SK-N-DZ (cell line): ENCODE measurements at regions not wholly inside any gene's neighbourhood (a gene's known extent, or its start where the extent isn't known, plus 50 kb on each side); places are given as distances from the start of the nearest gene placed in this dataset.
A peak's percentile ranks its signal among the peaks of the same experiment; 100 is the strongest.
"Not testable (repeated sequence)": the region's sequence is repeated elsewhere in the genome, so short reads cannot be mapped to it uniquely, and the experiment has no call there.

Source experiments
- DNase-seq: peaks from one replicate; pipeline ENCODE4 v3.0.0-alpha.2; 2015; ENCODE audit warnings: low spot score

GRCh38 chr12:75944097-75944904 lies 87.3 kb downstream of the PHLDA1 start:
- no peak for DNase-seq

GRCh38 chr12:75943730-75944096 lies 87.9 kb downstream of the PHLDA1 start:
- no peak for DNase-seq

GRCh38 chr12:75941661-75942060 lies 89.9 kb downstream of the PHLDA1 start:
- DNase-seq = not testable (repeated sequence)

GRCh38 chr12:75939016-75939642 lies 92.4 kb downstream of the PHLDA1 start:
- DNase-seq = no peak

GRCh38 chr12:75938189-75938588 lies 93.4 kb downstream of the PHLDA1 start:
- DNase-seq = peak; percentile 71

- no peak for DNase-seq
Measured at GRCh38 chr12:75937486-75937885, 94.1 kb downstream of the PHLDA1 start.

- DNase-seq = no peak
Measured at GRCh38 chr12:75936515-75937440, 94.8 kb downstream of the PHLDA1 start.

GRCh38 chr12:75935539-75936242 lies 95.9 kb downstream of the PHLDA1 start:
- DNase-seq = no peak

- DNase-seq = no peak
Measured at GRCh38 chr12:75933101-75933500, 98.5 kb downstream of the PHLDA1 start.

GRCh38 chr12:75932241-75932640 lies 99.3 kb downstream of the PHLDA1 start:
- DNase-seq = no peak

- no peak for DNase-seq
Measured at GRCh38 chr12:75923964-75924666, 107.5 kb downstream of the PHLDA1 start.

GRCh38 chr12:75922944-75923642 lies 108.5 kb downstream of the PHLDA1 start:
- DNase-seq = no peak

- DNase-seq = no peak
Measured at GRCh38 chr12:75921622-75922289, 109.8 kb downstream of the PHLDA1 start.

- no peak for DNase-seq
Measured at GRCh38 chr12:75917715-75918114, 113.9 kb downstream of the PHLDA1 start.

- no peak for DNase-seq
Measured at GRCh38 chr12:75917083-75917482, 114.5 kb downstream of the PHLDA1 start.

- no peak for DNase-seq
Measured at GRCh38 chr12:75913502-75914351, 117.8 kb downstream of the PHLDA1 start.

GRCh38 chr12:75909714-75910656 lies 121.6 kb downstream of the PHLDA1 start:
- DNase-seq = no peak
